ENCODE measurements at regions not wholly inside any gene's neighbourhood (a gene's known extent, or its start where the extent isn't known, plus 50 kb on each side); places are given as distances from the start of the nearest gene placed in this dataset.

- DNase-seq (ENCODE audit: low spot score) (no peak), ATAC-seq (ENCODE audit: insufficient number of reproducible peaks, low FRiP score, low read depth) (no peak)
- H3K27me3 ChIP-seq (replicated peaks; ENCODE audit: insufficient read depth): no peaks in the 10 kb centered on the region
- no peaks in the 10 kb centered on the region for H3K36me3 ChIP-seq
- no peaks in the 10 kb centered on the region for H3K4me1 ChIP-seq (ENCODE audit: control insufficient read depth in 1 of 2, low read depth in 2 of 2)
- H3K27ac ChIP-seq: no peak overlapping the region
- TF ChIP-seq CTCF (IDR thresholded peaks at IDR 0.05): no peak
- H3K4me3 ChIP-seq: no peak overlapping the region
- H3K9me3 ChIP-seq: no peaks in the 10 kb centered on the region
Measured at GRCh38 chr2:34848132-34848531, 1249.0 kb upstream of the FAM98A start.

- Histone ChIP-seq H3K27me3 (replicated peaks; ENCODE audit: insufficient read depth) (no peaks in the 10 kb centered on the region), H3K36me3 (no peaks in the 10 kb centered on the region), H3K27ac (no peak overlapping the region), H3K9me3 (no peaks in the 10 kb centered on the region), H3K4me1 (ENCODE audit: control insufficient read depth in 1 of 2, low read depth in 2 of 2) (no peaks in the 10 kb centered on the region), H3K4me3 (no peak overlapping the region)
- ATAC-seq (ENCODE audit: insufficient number of reproducible peaks, low FRiP score, low read depth) (no peak), DNase-seq (ENCODE audit: low spot score) (no peak)
- TF ChIP-seq CTCF (IDR thresholded peaks at IDR 0.05): no peak
Measured at GRCh38 chr2:34844629-34845028, 1245.5 kb upstream of the FAM98A start.

GRCh38 chr2:34838408-34838807, 1239.3 kb upstream of the FAM98A start:
- Histone ChIP-seq H3K27ac (no peak overlapping the region), H3K9me3 (no peaks in the 10 kb centered on the region), H3K27me3 (replicated peaks; ENCODE audit: insufficient read depth) (no peaks in the 10 kb centered on the region), H3K4me3 (no peak overlapping the region), H3K36me3 (no peaks in the 10 kb centered on the region), H3K4me1 (ENCODE audit: control insufficient read depth in 1 of 2, low read depth in 2 of 2) (no peaks in the 10 kb centered on the region)
- ATAC-seq (ENCODE audit: insufficient number of reproducible peaks, low FRiP score, low read depth) (no peak), DNase-seq (ENCODE audit: low spot score) (no peak)
- no peak for TF ChIP-seq CTCF (IDR thresholded peaks at IDR 0.05)

- DNase-seq (ENCODE audit: low spot score) (no peak), ATAC-seq (ENCODE audit: insufficient number of reproducible peaks, low FRiP score, low read depth) (no peak)
- no peaks in the 10 kb centered on the region for H3K36me3 ChIP-seq
- no peak overlapping the region for H3K4me3 ChIP-seq
- no peaks in the 10 kb centered on the region for H3K27me3 ChIP-seq (replicated peaks; ENCODE audit: insufficient read depth)
- H3K27ac ChIP-seq: no peak overlapping the region
- H3K4me1 ChIP-seq (ENCODE audit: control insufficient read depth in 1 of 2, low read depth in 2 of 2): no peaks in the 10 kb centered on the region
- no peaks in the 10 kb centered on the region for H3K9me3 ChIP-seq
- no peak for TF ChIP-seq CTCF (IDR thresholded peaks at IDR 0.05)
Measured at GRCh38 chr2:34836361-34836760, 1237.3 kb upstream of the FAM98A start.

- H3K27ac ChIP-seq: no peak overlapping the region
- TF ChIP-seq CTCF (IDR thresholded peaks at IDR 0.05): no peak
- DNase-seq (ENCODE audit: low spot score): no peak
Measured at GRCh38 chr2:34831096-34831495, 1232.0 kb upstream of the FAM98A start.

More at GRCh38 chr2:34831096-34831495, 1232.0 kb upstream of the FAM98A start:
- Histone ChIP-seq H3K4me1 (ENCODE audit: control insufficient read depth in 1 of 2, low read depth in 2 of 2) (no peaks in the 10 kb centered on the region), H3K27me3 (replicated peaks; ENCODE audit: insufficient read depth) (no peaks in the 10 kb centered on the region), H3K4me3 (no peak overlapping the region), H3K36me3 (no peaks in the 10 kb centered on the region), H3K9me3 (no peaks in the 10 kb centered on the region)
- ATAC-seq (ENCODE audit: insufficient number of reproducible peaks, low FRiP score, low read depth): no peak
